ENCODE measurements at regions not wholly inside any gene's neighbourhood (a gene's known extent, or its start where the extent isn't known, plus 50 kb on each side); places are given as distances from the start of the nearest gene placed in this dataset.

- no peak overlapping the region for H3K9ac ChIP-seq (ENCODE audit: low read length)
- no peaks in the 10 kb centered on the region for H3F3A ChIP-seq (ENCODE audit: insufficient read depth, low read length)
- H2AFZ ChIP-seq (ENCODE audit: low read length): no peak overlapping the region
- no peaks in the 10 kb centered on the region for H3K27me3 ChIP-seq (ENCODE audit: insufficient read depth, low read length)
- H3K4me3 ChIP-seq (ENCODE audit: low read depth, low read length, poor library complexity, severe bottlenecking): no peak overlapping the region
- TF ChIP-seq EZH2 (IDR thresholded peaks at IDR 0.05; ENCODE audit: borderline replicate concordance, low read length) (no peak), CTCF (IDR thresholded peaks at IDR 0.05; ENCODE audit: low read length) (no peak)
- H3K36me3 ChIP-seq (ENCODE audit: insufficient read depth, low read length): no peaks in the 10 kb centered on the region
- no peaks in the 10 kb centered on the region for H4K20me1 ChIP-seq (ENCODE audit: insufficient read depth, low read length)
- H3K79me2 ChIP-seq (ENCODE audit: insufficient read depth, low read length): no peaks in the 10 kb centered on the region
- no peak overlapping the region for H3K27ac ChIP-seq (ENCODE audit: low read depth, low read length, poor library complexity, severe bottlenecking)
- H3K4me1 ChIP-seq (ENCODE audit: insufficient read depth, low read length, severe bottlenecking): no peaks in the 10 kb centered on the region
- no peak overlapping the region for H3K4me2 ChIP-seq (ENCODE audit: low read length)
- no peaks in the 10 kb centered on the region for H3K9me3 ChIP-seq (ENCODE audit: low read length)
- H3K9me2 ChIP-seq (ENCODE audit: low read depth, low read length): no peaks in the 10 kb centered on the region
Measured at GRCh38 chr3:83734656-83735055, 1224.1 kb upstream of the CADM2 start.

DNA sequence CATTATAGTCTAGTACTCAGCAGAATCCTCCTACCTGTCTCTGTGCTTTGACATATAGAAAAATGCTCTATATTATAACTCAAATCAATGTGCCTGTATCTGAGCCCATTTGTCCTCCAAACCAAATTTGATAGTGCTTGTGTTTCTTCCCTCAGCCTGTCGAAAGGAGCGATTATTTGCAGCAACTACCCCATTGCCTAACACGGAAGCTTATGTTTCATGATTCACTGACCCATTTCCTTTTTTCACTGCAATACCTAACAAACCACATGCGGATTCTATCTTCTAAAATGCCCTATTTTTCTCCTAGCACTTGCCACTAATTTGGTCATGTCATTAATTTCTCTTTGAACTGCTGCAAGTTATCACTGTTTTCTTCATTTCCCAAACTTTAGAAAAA, 1220.6 kb upstream of the CADM2 start:
- no peaks in the 10 kb centered on the region for H3K79me2 ChIP-seq (ENCODE audit: insufficient read depth, low read length)
- no peak overlapping the region for H3K27ac ChIP-seq (ENCODE audit: low read depth, low read length, poor library complexity, severe bottlenecking)
- H3F3A ChIP-seq (ENCODE audit: insufficient read depth, low read length): no peaks in the 10 kb centered on the region
- H4K20me1 ChIP-seq (ENCODE audit: insufficient read depth, low read length): no peaks in the 10 kb centered on the region
- no peaks in the 10 kb centered on the region for H3K36me3 ChIP-seq (ENCODE audit: insufficient read depth, low read length)
- no peaks in the 10 kb centered on the region for H3K9me3 ChIP-seq (ENCODE audit: low read length)
- no peaks in the 10 kb centered on the region for H3K9me2 ChIP-seq (ENCODE audit: low read depth, low read length)
- H3K9ac ChIP-seq (ENCODE audit: low read length): no peak overlapping the region
- H3K4me3 ChIP-seq (ENCODE audit: low read depth, low read length, poor library complexity, severe bottlenecking): no peak overlapping the region
- TF ChIP-seq EZH2 (IDR thresholded peaks at IDR 0.05; ENCODE audit: borderline replicate concordance, low read length): no peak
- H3K27me3 ChIP-seq (ENCODE audit: insufficient read depth, low read length): no peaks in the 10 kb centered on the region
- no peak overlapping the region for H3K4me2 ChIP-seq (ENCODE audit: low read length)
- H3K4me1 ChIP-seq (ENCODE audit: insufficient read depth, low read length, severe bottlenecking): no peaks in the 10 kb centered on the region
- H2AFZ ChIP-seq (ENCODE audit: low read length): no peak overlapping the region

- Histone ChIP-seq H3K36me3 (ENCODE audit: insufficient read depth, low read length) (no peaks in the 10 kb centered on the region), H3K9ac (ENCODE audit: low read length) (no peak overlapping the region), H4K20me1 (ENCODE audit: insufficient read depth, low read length) (no peaks in the 10 kb centered on the region), H3K9me3 (ENCODE audit: low read length) (no peaks in the 10 kb centered on the region), H3K4me3 (ENCODE audit: low read depth, low read length, poor library complexity, severe bottlenecking) (no peak overlapping the region), H3K79me2 (ENCODE audit: insufficient read depth, low read length) (no peaks in the 10 kb centered on the region), H3K4me1 (ENCODE audit: insufficient read depth, low read length, severe bottlenecking) (no peaks in the 10 kb centered on the region), H3K27ac (ENCODE audit: low read depth, low read length, poor library complexity, severe bottlenecking) (no peak overlapping the region), H3K9me2 (ENCODE audit: low read depth, low read length) (no peaks in the 10 kb centered on the region), H2AFZ (ENCODE audit: low read length) (no peak overlapping the region), H3K4me2 (ENCODE audit: low read length) (no peak overlapping the region), H3K27me3 (ENCODE audit: insufficient read depth, low read length) (no peaks in the 10 kb centered on the region), H3F3A (ENCODE audit: insufficient read depth, low read length) (no peaks in the 10 kb centered on the region)
- TF ChIP-seq CTCF (IDR thresholded peaks at IDR 0.05; ENCODE audit: low read length): no peak
Measured at GRCh38 chr3:83740504-83740903, 1218.3 kb upstream of the CADM2 start.

- Histone ChIP-seq H3F3A (ENCODE audit: insufficient read depth, low read length) (no peaks in the 10 kb centered on the region), H4K20me1 (ENCODE audit: insufficient read depth, low read length) (no peaks in the 10 kb centered on the region), H3K27me3 (ENCODE audit: insufficient read depth, low read length) (no peaks in the 10 kb centered on the region), H3K9me2 (ENCODE audit: low read depth, low read length) (no peaks in the 10 kb centered on the region), H3K4me1 (ENCODE audit: insufficient read depth, low read length, severe bottlenecking) (no peaks in the 10 kb centered on the region), H3K4me2 (ENCODE audit: low read length) (no peak overlapping the region), H3K36me3 (ENCODE audit: insufficient read depth, low read length) (no peaks in the 10 kb centered on the region), H3K79me2 (ENCODE audit: insufficient read depth, low read length) (no peaks in the 10 kb centered on the region), H2AFZ (ENCODE audit: low read length) (no peak overlapping the region), H3K9me3 (ENCODE audit: low read length) (no peaks in the 10 kb centered on the region), H3K27ac (ENCODE audit: low read depth, low read length, poor library complexity, severe bottlenecking) (no peak overlapping the region), H3K9ac (ENCODE audit: low read length) (no peak overlapping the region), H3K4me3 (ENCODE audit: low read depth, low read length, poor library complexity, severe bottlenecking) (no peak overlapping the region)
- TF ChIP-seq CTCF (IDR thresholded peaks at IDR 0.05; ENCODE audit: low read length): no peak
- no peak for TF ChIP-seq EZH2 (IDR thresholded peaks at IDR 0.05; ENCODE audit: borderline replicate concordance, low read length)
Measured at GRCh38 chr3:83765956-83766355, 1192.8 kb upstream of the CADM2 start.

Data from OCI-LY1 (cell line).